ENCODE measurements at regions not wholly inside any gene's neighbourhood (a gene's known extent, or its start where the extent isn't known, plus 50 kb on each side); places are given as distances from the start of the nearest gene placed in this dataset.

GRCh38 chr5:29379619-29380018 lies 1813.9 kb upstream of the CDH6 start:
- DNase-seq = no peak

GRCh38 chr5:29378104-29378503 lies 1815.4 kb upstream of the CDH6 start:
- no peak for DNase-seq

- no peak for DNase-seq
Measured at GRCh38 chr5:29370248-29370647, 1823.2 kb upstream of the CDH6 start.

GRCh38 chr5:29367176-29367833 lies 1826.2 kb upstream of the CDH6 start:
- DNase-seq = no peak

- no peak for DNase-seq
Measured at GRCh38 chr5:29351170-29351569, 1842.3 kb upstream of the CDH6 start.

- no peak for DNase-seq
Measured at GRCh38 chr5:29337030-29337429, 1856.5 kb upstream of the CDH6 start.

- no peak for DNase-seq
Measured at GRCh38 chr5:29321591-29321990, 1871.9 kb upstream of the CDH6 start.

- no peak for DNase-seq
Measured at GRCh38 chr5:29309359-29309758, 1884.1 kb upstream of the CDH6 start.

GRCh38 chr5:29307478-29307877 lies 1886.0 kb upstream of the CDH6 start:
- DNase-seq = no peak

GRCh38 chr5:29304545-29304944 lies 1888.9 kb upstream of the CDH6 start:
- DNase-seq = no peak

- DNase-seq = no peak
Measured at GRCh38 chr5:29296548-29296947, 1896.9 kb upstream of the CDH6 start.

GRCh38 chr5:29277642-29278041 lies 1915.8 kb upstream of the CDH6 start:
- DNase-seq = no peak

GRCh38 chr5:29276371-29276770 lies 1917.1 kb upstream of the CDH6 start:
- no peak for DNase-seq

- no peak for DNase-seq
Measured at GRCh38 chr5:29263915-29264351, 1929.6 kb upstream of the CDH6 start.

- DNase-seq = no peak
Measured at GRCh38 chr5:29262339-29263123, 1931.0 kb upstream of the CDH6 start.

GRCh38 chr5:29261213-29261612 lies 1932.3 kb upstream of the CDH6 start:
- no peak for DNase-seq

GRCh38 chr5:29252390-29252789 lies 1941.1 kb upstream of the CDH6 start:
- DNase-seq = no peak

- no peak for DNase-seq
Measured at GRCh38 chr5:29247346-29248028, 1946.0 kb upstream of the CDH6 start.

GRCh38 chr5:29240379-29240778 lies 1953.1 kb upstream of the CDH6 start:
- DNase-seq = no peak

- no peak for DNase-seq
Measured at GRCh38 chr5:29239606-29240005, 1953.9 kb upstream of the CDH6 start.

- no peak for DNase-seq
Measured at GRCh38 chr5:29238115-29238514, 1955.4 kb upstream of the CDH6 start.

GRCh38 chr5:29231154-29231553 lies 1962.3 kb upstream of the CDH6 start:
- DNase-seq = no peak

GRCh38 chr5:29230591-29230990 lies 1962.9 kb upstream of the CDH6 start:
- DNase-seq = no peak

- DNase-seq = no peak
Measured at GRCh38 chr5:29229461-29229860, 1964.0 kb upstream of the CDH6 start.
